ENCODE measurements at regions not wholly inside any gene's neighbourhood (a gene's known extent, or its start where the extent isn't known, plus 50 kb on each side); places are given as distances from the start of the nearest gene placed in this dataset.

DNA sequence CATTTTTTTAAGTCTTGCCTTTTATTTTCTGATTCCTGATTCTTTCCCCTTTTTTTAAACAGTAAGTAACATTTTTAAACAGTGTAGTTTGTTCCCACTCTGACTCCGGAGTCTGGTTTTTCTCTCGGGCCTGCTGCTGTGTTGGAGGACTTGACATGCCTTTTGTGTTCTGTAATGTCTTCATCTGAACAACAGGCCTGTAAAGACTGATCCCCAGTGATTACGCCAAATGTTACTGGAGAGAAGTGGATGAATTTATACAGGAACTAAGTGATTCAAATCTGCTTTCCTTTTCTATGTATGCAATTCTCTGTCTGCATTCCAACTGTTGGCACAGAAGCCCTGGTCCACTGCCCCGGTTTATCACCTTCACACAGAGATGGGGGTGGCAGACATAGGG, 54.3 kb upstream of the RMDN2 start:
- DNase-seq: peak; percentile 38

DNA sequence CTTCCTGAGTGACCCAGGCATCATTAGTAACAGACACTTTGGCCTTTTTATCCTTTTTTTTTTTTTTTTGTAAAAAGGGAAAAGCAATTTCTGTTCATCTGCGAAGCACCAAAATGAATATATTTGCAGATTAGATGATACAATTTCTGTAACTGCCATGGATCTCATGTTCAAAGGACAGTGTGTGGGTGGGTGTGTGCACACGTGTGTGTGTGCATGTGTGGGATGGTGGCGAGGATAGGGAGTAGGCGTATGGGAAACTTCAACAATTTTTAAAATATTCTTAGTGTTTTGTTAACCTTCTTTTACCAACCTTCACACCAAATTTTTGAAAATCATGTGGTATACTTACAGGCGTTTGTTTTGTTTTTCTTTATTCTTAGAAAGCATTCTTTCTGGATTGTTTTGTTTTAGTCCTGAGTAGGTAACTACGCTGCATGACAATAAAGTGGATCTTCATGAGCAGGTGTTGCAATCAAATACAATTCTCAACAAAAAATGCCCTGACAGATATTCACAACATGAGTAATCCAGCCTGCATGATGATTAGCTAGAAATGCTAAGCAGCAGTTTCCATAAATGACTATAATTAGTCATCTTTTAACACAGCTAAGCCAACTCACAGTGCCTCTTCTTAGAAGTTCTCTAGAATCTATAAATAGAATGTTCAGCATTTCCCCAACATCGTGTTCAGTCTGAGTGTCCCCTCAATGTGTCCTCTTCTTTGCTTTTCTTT, 53.5 kb upstream of the RMDN2 start:
- peak; percentile 85 for DNase-seq

DNA sequence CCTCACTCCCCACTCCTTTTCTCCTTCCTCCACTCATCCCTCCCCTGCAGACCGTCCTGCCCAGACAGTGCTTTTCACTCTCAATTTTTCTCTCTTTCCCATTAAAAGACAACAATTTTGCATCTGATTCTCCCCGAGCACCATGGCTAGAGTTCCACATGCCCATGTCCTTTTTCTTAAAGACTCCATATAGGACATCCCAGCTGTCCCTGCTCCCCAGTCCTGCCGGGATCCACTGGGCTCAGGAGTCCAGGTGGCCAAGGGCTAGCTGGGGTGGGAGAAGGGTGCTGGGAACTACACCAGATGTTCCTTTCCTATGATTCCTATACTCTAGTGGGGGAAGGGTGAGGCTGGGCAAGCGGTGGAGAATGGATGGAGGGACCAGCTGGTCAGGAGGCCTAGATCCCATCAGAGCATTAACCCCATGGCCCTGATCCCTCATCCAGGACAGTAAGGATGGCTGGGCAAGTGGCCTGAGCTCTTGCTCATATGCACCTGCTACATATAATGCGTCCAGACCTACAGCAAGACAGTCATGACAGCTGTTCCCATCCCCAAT, 52.8 kb upstream of the RMDN2 start:
- no peak for DNase-seq

DNA sequence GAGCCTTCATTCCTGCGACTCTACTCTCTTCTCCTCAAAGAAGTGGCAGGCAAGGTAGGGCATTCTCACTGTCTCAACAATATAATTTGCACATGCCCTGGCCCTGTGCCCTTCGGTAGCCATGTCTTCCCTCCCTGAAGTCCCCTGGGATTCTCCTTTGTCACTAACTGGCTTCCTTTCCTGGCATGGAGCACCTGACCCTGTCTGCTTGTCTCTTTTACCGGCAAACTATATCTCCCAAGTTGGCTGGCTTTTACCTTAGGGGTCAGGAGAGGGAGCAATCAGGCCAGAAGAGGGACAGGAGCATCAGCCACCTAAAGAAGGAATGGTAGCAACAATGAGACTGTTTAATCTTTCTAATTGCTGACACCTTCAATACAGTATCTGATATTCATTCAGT, 51.9 kb upstream of the RMDN2 start:
- DNase-seq: no peak

DNA sequence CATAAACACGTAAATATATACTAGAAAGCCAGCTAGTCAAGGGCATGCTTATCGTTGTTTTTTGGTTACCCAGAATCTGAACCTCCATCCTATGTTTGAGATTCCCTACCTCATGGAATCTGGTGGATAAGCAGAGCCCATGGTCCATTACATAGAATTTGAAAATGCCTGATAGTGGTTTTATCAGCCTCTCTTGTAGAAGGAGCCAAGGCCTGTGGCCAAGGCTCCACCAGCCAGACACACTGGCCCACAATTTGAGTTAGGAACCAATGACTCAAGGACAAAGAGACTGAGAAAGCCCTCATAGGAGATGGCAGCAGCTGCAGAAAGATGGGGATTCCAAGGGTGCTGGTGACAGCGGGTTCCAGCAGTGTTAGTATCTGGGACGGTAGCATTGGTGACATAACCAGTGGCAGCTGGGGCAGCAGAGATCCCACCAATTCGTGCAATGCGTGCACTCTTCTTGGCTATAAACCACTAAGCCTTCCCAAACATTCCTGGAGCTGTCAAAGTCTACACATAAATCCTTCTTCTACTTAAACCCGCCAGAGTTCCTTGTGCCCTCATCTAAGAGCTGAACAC, 51.2 kb upstream of the RMDN2 start:
- DNase-seq: no peak

DNA sequence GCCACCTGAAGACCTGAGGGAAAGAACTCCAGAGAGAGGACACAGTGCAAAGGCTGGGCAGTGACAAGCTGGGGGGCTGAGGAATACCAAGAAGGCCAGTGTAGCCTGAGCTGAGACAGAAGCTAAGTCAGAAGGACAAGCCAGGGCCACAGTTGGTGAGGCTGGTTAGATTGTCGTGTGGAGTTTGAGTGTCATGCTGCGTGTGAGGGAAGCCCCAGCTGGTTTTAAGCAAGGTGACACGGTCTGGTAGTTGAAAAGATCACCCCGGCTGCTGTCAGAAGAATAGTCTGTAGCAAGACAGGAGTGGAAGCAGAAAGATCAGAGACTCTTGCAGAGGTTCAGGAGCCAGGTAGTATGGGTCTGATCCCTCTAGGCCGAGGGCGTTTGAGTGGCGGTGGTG, 50.6 kb upstream of the RMDN2 start:
- DNase-seq: no peak
